Neuron (in vitro differentiated cells): ENCODE measurements at regions not wholly inside any gene's neighbourhood (a gene's known extent, or its start where the extent isn't known, plus 50 kb on each side); places are given as distances from the start of the nearest gene placed in this dataset.

Experiments used
- H2AFZ ChIP-seq: one replicate; pipeline ENCODE4 v1.6.1; 2013; ENCODE audit warnings: low read depth, mild to moderate bottlenecking, inconsistent platforms, low read length, moderate library complexity
- H3K27me3 ChIP-seq: one replicate; pipeline ENCODE4 v1.6.1; 2013; ENCODE audit warnings: low read length; ENCODE audit not compliant: insufficient read depth
- H3K36me3 ChIP-seq: one replicate; pipeline ENCODE4 v1.6.1; 2013; ENCODE audit warnings: low read length; ENCODE audit not compliant: insufficient read depth
- H3K4me1 ChIP-seq: one replicate; pipeline ENCODE4 v1.6.1; 2013; ENCODE audit warnings: low read length; ENCODE audit not compliant: insufficient read depth
- H3K4me3 ChIP-seq: 2 replicates; pipeline ENCODE4 v1.5.1; 2013; ENCODE audit warnings: mild to moderate bottlenecking, low read length, moderate library complexity
- H3K9me3 ChIP-seq: one replicate; pipeline ENCODE4 v1.6.1; 2013; ENCODE audit warnings: low read length

- no peaks in the 10 kb centered on the region for H3K36me3 ChIP-seq
- no peak overlapping the region for H3K4me3 ChIP-seq
These were observed 214.2 kb upstream of the TMCO5A start for GRCh38 chr15:37720267-37720666.

GRCh38 chr15:37731146-37731746 lies 203.2 kb upstream of the TMCO5A start:
- no peak overlapping the region for H3K4me3 ChIP-seq
- no peaks in the 10 kb centered on the region for H3K4me1 ChIP-seq
- no peaks in the 10 kb centered on the region for H3K9me3 ChIP-seq
- no peak overlapping the region for H2AFZ ChIP-seq
- H3K36me3 ChIP-seq = no peaks in the 10 kb centered on the region
- peaks cover 3% of the 10 kb centered on the region for H3K27me3 ChIP-seq

More at GRCh38 chr15:37720267-37720666, 214.2 kb upstream of the TMCO5A start:
- no peaks in the 10 kb centered on the region for H3K9me3 ChIP-seq
- no peaks in the 10 kb centered on the region for H3K4me1 ChIP-seq
- no peak overlapping the region for H2AFZ ChIP-seq
- no peaks in the 10 kb centered on the region for H3K27me3 ChIP-seq

- Histone ChIP-seq H2AFZ (no peak overlapping the region), H3K36me3 (no peaks in the 10 kb centered on the region), H3K4me3 (no peak overlapping the region), H3K9me3 (no peaks in the 10 kb centered on the region), H3K4me1 (no peaks in the 10 kb centered on the region), H3K27me3 (no peaks in the 10 kb centered on the region)
These were observed 200.8 kb upstream of the TMCO5A start for GRCh38 chr15:37733628-37734027.

GRCh38 chr15:37740623-37741141 lies 193.8 kb upstream of the TMCO5A start:
- H3K36me3 ChIP-seq = no peaks in the 10 kb centered on the region
- no peak overlapping the region for H3K4me3 ChIP-seq
- no peaks in the 10 kb centered on the region for H3K27me3 ChIP-seq
- peak overlapping the region; percentile 82 for H2AFZ ChIP-seq
- H3K4me1 ChIP-seq = peaks cover 9% of the 10 kb centered on the region
- no peaks in the 10 kb centered on the region for H3K9me3 ChIP-seq

GRCh38 chr15:37743826-37744225 lies 190.6 kb upstream of the TMCO5A start:
- Histone ChIP-seq H3K36me3 (no peaks in the 10 kb centered on the region), H3K27me3 (no peaks in the 10 kb centered on the region), H3K9me3 (no peaks in the 10 kb centered on the region), H3K4me3 (no peak overlapping the region), H3K4me1 (peaks cover 9% of the 10 kb centered on the region), H2AFZ (no peak overlapping the region)

- no peaks in the 10 kb centered on the region for H3K9me3 ChIP-seq
- no peaks in the 10 kb centered on the region for H3K27me3 ChIP-seq
- peaks cover 9% of the 10 kb centered on the region for H3K4me1 ChIP-seq
- H3K4me3 ChIP-seq = no peak overlapping the region
- no peak overlapping the region for H2AFZ ChIP-seq
- H3K36me3 ChIP-seq = no peaks in the 10 kb centered on the region
These were observed 189.9 kb upstream of the TMCO5A start for GRCh38 chr15:37744521-37744920.

- no peaks in the 10 kb centered on the region for H3K4me1 ChIP-seq
- no peak overlapping the region for H3K4me3 ChIP-seq
- no peak overlapping the region for H2AFZ ChIP-seq
- no peaks in the 10 kb centered on the region for H3K36me3 ChIP-seq
- no peaks in the 10 kb centered on the region for H3K9me3 ChIP-seq
- no peaks in the 10 kb centered on the region for H3K27me3 ChIP-seq
These were observed 183.0 kb upstream of the TMCO5A start for GRCh38 chr15:37751401-37751800.

GRCh38 chr15:37756407-37756806 lies 178.0 kb upstream of the TMCO5A start:
- H3K4me3 ChIP-seq = no peak overlapping the region
- H3K36me3 ChIP-seq = no peaks in the 10 kb centered on the region
- no peaks in the 10 kb centered on the region for H3K27me3 ChIP-seq
- no peak overlapping the region for H2AFZ ChIP-seq
- no peaks in the 10 kb centered on the region for H3K4me1 ChIP-seq
- H3K9me3 ChIP-seq = no peaks in the 10 kb centered on the region

GRCh38 chr15:37758412-37758811 lies 176.0 kb upstream of the TMCO5A start:
- H3K4me3 ChIP-seq = no peak overlapping the region
- H2AFZ ChIP-seq = no peak overlapping the region
- H3K36me3 ChIP-seq = no peaks in the 10 kb centered on the region
- H3K4me1 ChIP-seq = no peaks in the 10 kb centered on the region
- no peaks in the 10 kb centered on the region for H3K27me3 ChIP-seq
- H3K9me3 ChIP-seq = no peaks in the 10 kb centered on the region

- Histone ChIP-seq H3K4me3 (no peak overlapping the region), H3K4me1 (no peaks in the 10 kb centered on the region), H3K36me3 (no peaks in the 10 kb centered on the region), H3K9me3 (no peaks in the 10 kb centered on the region), H3K27me3 (no peaks in the 10 kb centered on the region), H2AFZ (peak overlapping the region; percentile 99)
These were observed 169.7 kb upstream of the TMCO5A start for GRCh38 chr15:37764733-37765191.

- Histone ChIP-seq H3K27me3 (no peaks in the 10 kb centered on the region), H3K36me3 (no peaks in the 10 kb centered on the region), H3K9me3 (no peaks in the 10 kb centered on the region), H3K4me3 (no peak overlapping the region), H2AFZ (peak overlapping the region; percentile 75), H3K4me1 (no peaks in the 10 kb centered on the region)
These were observed 168.7 kb upstream of the TMCO5A start for GRCh38 chr15:37765786-37766185.

- Histone ChIP-seq H3K36me3 (no peaks in the 10 kb centered on the region), H3K4me3 (no peak overlapping the region), H3K4me1 (peaks cover 4% of the 10 kb centered on the region), H3K9me3 (no peaks in the 10 kb centered on the region), H3K27me3 (no peaks in the 10 kb centered on the region), H2AFZ (no peak overlapping the region)
These were observed 166.5 kb upstream of the TMCO5A start for GRCh38 chr15:37767841-37768455.

- peak overlapping the region; percentile 87 for H2AFZ ChIP-seq
- H3K36me3 ChIP-seq = no peaks in the 10 kb centered on the region
- no peaks in the 10 kb centered on the region for H3K9me3 ChIP-seq
- peaks cover 4% of the 10 kb centered on the region for H3K4me1 ChIP-seq
- H3K4me3 ChIP-seq = no peak overlapping the region
- H3K27me3 ChIP-seq = no peaks in the 10 kb centered on the region
These were observed 163.0 kb upstream of the TMCO5A start for GRCh38 chr15:37771465-37771864.
